Fibroblast of peridontal ligament (primary cell): ENCODE measurements at regions not wholly inside any gene's neighbourhood (a gene's known extent, or its start where the extent isn't known, plus 50 kb on each side); places are given as distances from the start of the nearest gene placed in this dataset.
A peak's percentile ranks its signal among the peaks of the same experiment; 100 is the strongest.

Experiments used
- DNase-seq: peaks from one replicate; pipeline ENCODE4 v3.0.0-alpha.2; 2010; ENCODE audit errors: extremely low read depth

- DNase-seq: no peak
Observed at GRCh38 chr11:36792996-36793914, 195.2 kb upstream of the RAG2 start.

GRCh38 chr11:36791957-36792356 lies 193.9 kb upstream of the RAG2 start:
- DNase-seq: no peak

DNA sequence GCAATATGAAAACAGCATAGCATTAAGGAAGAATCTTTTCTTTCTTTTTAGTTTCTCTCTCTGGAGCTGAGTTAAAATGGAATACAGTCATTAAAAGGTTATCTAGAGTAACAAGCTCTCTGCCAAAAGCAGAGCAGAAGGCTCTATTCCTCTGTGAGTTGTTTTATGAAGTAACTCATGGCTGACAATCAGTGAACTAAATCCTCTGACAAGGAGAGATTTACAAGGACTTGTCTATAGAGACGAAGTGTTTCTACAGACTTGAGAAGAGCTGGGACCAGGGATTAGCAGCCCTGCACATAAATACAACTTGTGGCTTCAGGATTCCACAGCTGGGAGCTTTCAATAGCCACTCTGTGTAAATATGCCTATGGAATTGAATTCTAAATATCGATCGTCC lies 192.5 kb upstream of the RAG2 start:
- no peak for DNase-seq

GRCh38 chr11:36783808-36784207 lies 185.8 kb upstream of the RAG2 start:
- no peak for DNase-seq

DNA sequence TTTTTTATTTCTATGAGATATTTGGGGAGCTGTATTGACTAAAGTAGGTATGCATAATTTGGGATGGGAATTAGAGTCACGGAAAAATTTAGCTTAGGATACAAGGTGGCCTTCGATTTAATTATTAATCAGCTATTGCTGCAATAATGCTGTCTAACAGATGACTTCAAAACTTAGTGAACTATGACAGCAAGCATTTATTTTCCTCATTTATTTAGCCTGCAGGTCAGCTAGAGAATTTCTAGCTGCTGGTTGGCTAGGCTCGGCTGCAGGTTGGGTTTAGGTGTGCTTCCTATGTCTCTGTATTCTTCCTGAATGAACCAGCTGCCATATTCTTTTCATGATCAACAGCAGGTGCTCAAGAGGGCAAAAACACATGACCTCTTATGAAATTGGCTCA lies 181.8 kb upstream of the RAG2 start:
- DNase-seq: no peak

DNA sequence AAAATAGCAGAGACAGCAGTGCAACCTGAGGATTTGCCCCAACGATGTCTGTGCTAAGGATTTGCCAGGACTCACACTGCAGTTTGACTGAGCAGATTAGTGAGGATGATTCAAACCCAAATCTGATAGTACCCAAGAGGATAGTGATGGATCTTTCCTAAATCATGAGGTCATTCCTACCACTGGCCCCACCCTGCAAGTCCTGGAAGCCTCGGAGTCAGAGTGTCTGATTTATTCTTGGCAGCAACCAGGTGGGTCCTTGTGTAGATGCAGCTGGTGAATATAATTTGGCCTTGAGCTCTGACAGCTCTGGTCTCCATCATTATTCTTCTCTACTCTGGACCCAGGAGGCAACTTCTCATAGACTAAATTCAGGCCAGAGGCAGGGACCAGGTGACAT lies 179.3 kb upstream of the RAG2 start:
- DNase-seq: no peak

DNA sequence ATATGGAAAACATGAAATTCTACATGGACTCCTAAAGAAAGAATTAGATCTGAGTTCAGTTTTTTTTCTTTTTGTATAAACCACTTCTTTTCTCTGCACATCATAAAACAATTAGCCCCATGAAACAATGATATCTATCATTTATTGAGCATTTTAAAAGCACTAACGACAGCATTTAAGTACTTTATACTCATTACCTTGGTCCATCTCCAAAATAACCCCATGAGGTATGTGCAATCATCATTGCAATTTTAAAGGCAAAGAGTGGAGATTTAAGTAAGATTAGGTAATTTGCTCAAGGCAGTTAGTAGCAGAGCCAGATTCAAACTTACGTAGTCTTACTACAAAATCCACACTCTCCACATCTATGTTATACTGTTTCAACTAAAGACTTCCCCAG lies 177.7 kb upstream of the RAG2 start:
- no peak for DNase-seq

- DNase-seq: no peak
Observed at GRCh38 chr11:36775130-36775529, 177.1 kb upstream of the RAG2 start.

DNA sequence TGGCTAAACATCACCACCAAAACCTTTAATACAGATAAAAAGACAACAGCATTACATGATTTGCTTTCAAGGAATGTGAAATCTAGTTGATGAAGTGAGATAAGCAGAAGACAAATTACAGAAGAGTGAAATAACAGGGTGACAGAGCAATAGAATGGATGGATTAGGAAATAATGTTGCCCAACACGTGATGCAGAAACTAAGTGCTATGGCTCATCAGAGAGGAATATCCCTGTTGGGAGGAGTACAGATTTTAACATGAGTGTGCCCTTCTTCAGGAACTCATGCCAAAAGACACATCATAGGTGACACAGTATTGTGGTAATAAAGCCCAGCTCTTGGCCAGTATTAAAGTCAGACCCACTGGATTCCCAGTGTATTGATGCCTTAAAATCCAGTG lies 176.6 kb upstream of the RAG2 start:
- peak; percentile 25 for DNase-seq

- no peak for DNase-seq
Observed at GRCh38 chr11:36763187-36763586, 165.2 kb upstream of the RAG2 start.

- DNase-seq: no peak
Observed at GRCh38 chr11:36757075-36757474, 159.0 kb upstream of the RAG2 start.

- no peak for DNase-seq
Observed at GRCh38 chr11:36753960-36754359, 155.9 kb upstream of the RAG2 start.

GRCh38 chr11:36751996-36752395 lies 154.0 kb upstream of the RAG2 start:
- no peak for DNase-seq

GRCh38 chr11:36751335-36751781 lies 153.3 kb upstream of the RAG2 start:
- DNase-seq: no peak

DNA sequence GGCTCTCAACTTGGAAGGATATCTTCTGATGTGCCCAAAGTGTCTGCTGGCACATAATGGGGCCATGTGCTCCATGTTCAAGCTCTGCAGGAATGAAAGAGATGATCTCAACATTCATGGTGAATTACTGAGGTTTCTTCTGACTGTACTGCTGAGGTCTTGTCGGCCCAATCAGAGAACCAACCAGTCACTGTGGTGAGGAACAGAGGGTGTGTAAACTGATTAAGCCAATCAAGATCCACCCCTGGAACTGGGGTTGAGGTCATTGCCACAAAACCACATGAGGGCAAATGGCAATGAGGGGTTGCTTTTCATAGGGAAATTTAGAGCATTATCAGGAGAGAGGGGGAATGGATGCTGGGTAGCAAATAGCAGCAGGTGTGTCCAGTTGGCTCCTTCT lies 152.3 kb upstream of the RAG2 start:
- no peak for DNase-seq

DNA sequence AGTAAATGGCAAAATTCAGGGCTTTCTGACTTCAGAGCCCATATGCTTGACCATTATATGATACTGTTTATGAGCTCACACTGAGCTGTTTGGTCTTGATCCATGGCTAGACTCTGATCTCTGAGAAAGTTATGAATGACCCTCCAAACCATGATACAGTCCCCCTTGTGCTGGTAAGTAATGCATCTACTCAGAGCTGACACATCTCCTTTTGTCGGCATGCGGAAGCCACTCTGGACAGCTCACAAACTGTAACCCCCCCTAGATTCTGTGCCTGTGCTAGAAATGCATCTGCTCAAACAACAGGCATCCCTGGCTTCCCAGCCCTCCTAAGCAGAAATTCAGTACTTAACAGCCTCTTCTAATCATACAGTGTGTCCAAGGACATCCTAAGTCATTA lies 150.8 kb upstream of the RAG2 start:
- DNase-seq: no peak

- peak; percentile 94 for DNase-seq
Observed at GRCh38 chr11:36746886-36747710, 149.1 kb upstream of the RAG2 start.

- peak; percentile 53 for DNase-seq
Observed at GRCh38 chr11:36744375-36745168, 146.5 kb upstream of the RAG2 start.

GRCh38 chr11:36743039-36743438 lies 145.0 kb upstream of the RAG2 start:
- DNase-seq: no peak

- peak; percentile 17 for DNase-seq
Observed at GRCh38 chr11:36741515-36741914, 143.5 kb upstream of the RAG2 start.

GRCh38 chr11:36738292-36738861 lies 140.3 kb upstream of the RAG2 start:
- no peak for DNase-seq

- no peak for DNase-seq
Observed at GRCh38 chr11:36736103-36736502, 138.1 kb upstream of the RAG2 start.
